ENCODE measurements at regions not wholly inside any gene's neighbourhood (a gene's known extent, or its start where the extent isn't known, plus 50 kb on each side); places are given as distances from the start of the nearest gene placed in this dataset.

DNA sequence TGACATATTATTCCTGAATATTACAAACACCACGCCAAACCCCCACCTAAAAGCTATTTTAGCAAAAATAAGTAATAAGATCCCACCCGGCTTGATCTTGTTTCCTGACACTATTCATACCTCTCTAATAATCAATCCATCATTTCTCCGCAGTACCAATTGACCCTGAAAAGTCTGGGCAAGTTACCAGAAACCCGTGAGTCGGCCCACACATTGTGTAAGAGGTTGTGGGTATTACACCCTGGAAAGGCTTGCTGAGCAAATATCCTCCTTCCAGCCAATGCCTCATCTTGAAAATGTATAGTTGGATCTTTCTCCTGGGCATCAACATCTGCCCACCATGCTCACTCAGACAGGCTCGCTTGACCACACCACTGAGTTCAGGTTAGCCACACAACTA is 451.0 kb downstream of the TTLL7 start:
- Histone ChIP-seq H3K27ac (replicated peaks in 1 of 4) (no peak overlapping the region), H3K4me1 (no peaks in the 10 kb centered on the region), H3K9me3 (no peaks in the 10 kb centered on the region), H3K27me3 (no peaks in the 10 kb centered on the region), H3K4me3 (no peak overlapping the region), H3K36me3 (no peaks in the 10 kb centered on the region)
- intact Hi-C loops (cut with DNase I): no loop called here
- TF ChIP-seq POLR2A (IDR thresholded peaks at IDR 0.05; ENCODE audit: low read depth) (no peak), EP300 (IDR thresholded peaks at IDR 0.05) (no peak), POLR2AphosphoS5 (IDR thresholded peaks at IDR 0.05) (no peak)
- TF ChIP-seq, protein P1, sequence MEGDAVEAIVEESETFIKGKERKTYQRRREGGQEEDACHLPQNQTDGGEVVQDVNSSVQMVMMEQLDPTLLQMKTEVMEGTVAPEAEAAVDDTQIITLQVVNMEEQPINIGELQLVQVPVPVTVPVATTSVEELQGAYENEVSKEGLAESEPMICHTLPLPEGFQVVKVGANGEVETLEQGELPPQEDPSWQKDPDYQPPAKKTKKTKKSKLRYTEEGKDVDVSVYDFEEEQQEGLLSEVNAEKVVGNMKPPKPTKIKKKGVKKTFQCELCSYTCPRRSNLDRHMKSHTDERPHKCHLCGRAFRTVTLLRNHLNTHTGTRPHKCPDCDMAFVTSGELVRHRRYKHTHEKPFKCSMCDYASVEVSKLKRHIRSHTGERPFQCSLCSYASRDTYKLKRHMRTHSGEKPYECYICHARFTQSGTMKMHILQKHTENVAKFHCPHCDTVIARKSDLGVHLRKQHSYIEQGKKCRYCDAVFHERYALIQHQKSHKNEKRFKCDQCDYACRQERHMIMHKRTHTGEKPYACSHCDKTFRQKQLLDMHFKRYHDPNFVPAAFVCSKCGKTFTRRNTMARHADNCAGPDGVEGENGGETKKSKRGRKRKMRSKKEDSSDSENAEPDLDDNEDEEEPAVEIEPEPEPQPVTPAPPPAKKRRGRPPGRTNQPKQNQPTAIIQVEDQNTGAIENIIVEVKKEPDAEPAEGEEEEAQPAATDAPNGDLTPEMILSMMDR (IDR thresholded peaks at IDR 0.05): no peak
- DNase-seq (ENCODE audit: extremely low spot score): no peak
- 87% methylated on average over 6 of the region's 6 CpGs for WGBS

DNA sequence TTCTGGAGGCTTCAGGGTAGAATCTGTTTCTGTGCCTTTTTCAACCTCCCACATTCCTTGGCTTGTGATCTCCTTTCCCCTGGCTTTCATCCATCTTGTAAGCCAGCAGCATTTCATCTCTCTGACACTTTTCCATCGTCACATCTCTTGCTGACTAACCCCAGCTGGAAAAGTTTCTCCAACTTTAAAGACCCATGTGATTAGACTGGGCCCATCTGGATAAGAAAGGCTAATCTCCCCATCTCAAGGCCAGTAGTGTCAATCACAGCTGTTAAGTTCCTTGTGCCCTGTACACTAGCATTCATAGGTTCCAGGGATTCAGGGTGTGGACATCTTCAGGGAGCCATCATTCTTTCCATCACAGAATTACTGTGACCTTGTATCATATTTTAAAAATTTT is 452.1 kb downstream of the TTLL7 start:
- Histone ChIP-seq H3K36me3 (no peaks in the 10 kb centered on the region), H3K4me1 (no peaks in the 10 kb centered on the region), H3K27me3 (no peaks in the 10 kb centered on the region), H3K4me3 (no peak overlapping the region), H3K9me3 (no peaks in the 10 kb centered on the region), H3K27ac (replicated peaks in 1 of 4) (no peak overlapping the region)
- intact Hi-C loops (cut with DNase I): no loop called here
- 8% methylated on average over 1 of the region's 1 CpG for WGBS
- DNase-seq (ENCODE audit: extremely low spot score): no peak
- no peak for TF ChIP-seq POLR2A (IDR thresholded peaks at IDR 0.05; ENCODE audit: low read depth)
- TF ChIP-seq EP300 (IDR thresholded peaks at IDR 0.05): no peak
- TF ChIP-seq, protein P1 (IDR thresholded peaks at IDR 0.05): no peak
- TF ChIP-seq POLR2AphosphoS5 (IDR thresholded peaks at IDR 0.05): peak in 1 of 2 donors; percentile 40

DNA sequence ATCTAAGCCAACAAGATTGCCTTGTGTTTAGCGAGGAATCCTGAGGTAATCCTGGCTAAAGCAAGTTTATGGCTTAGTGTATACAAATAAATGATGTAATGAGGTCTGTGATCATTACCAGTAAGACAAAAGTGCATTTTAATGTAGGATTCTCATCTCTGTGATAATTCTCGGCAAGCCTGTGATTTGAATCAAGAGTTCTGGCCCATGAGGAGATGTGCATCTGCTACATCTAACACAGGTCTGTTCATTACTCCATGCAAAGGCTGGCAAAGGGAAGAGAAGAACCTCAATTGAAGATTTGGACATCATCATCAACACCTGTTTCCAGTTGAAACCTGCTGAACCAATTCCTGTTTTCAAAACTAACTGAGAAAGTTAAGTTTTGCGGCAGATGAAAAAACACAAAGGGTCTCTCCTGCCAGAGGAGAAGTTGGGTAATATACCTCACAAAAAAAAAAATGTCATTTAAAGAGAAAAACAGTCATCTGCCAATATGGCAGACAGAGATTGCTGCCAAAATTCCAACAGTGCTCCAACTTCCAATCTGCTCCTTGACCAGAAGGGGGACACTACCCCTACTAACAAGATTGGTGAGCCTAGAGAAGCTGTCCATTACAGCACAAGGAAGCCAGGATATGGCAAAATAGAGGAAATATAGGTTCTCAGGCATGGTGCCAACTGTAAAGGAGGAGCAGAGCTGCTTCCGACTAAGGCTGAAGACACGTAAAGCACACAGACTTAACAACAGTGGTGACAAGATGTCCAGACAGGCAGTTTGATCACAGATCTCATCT is 453.7 kb downstream of the TTLL7 start:
- TF ChIP-seq, protein P1 (IDR thresholded peaks at IDR 0.05): no peak
- no peaks in the 10 kb centered on the region for H3K9me3 ChIP-seq
- H3K36me3 ChIP-seq: no peaks in the 10 kb centered on the region
- H3K27ac ChIP-seq (replicated peaks in 1 of 4): no peak overlapping the region
- H3K4me1 ChIP-seq: no peaks in the 10 kb centered on the region
- H3K4me3 ChIP-seq: no peak overlapping the region
- WGBS: 69% methylated on average over 5 of the region's 5 CpGs
- no peaks in the 10 kb centered on the region for H3K27me3 ChIP-seq
- intact Hi-C loops (cut with DNase I): no loop called here
- no peak for DNase-seq (ENCODE audit: extremely low spot score)

DNA sequence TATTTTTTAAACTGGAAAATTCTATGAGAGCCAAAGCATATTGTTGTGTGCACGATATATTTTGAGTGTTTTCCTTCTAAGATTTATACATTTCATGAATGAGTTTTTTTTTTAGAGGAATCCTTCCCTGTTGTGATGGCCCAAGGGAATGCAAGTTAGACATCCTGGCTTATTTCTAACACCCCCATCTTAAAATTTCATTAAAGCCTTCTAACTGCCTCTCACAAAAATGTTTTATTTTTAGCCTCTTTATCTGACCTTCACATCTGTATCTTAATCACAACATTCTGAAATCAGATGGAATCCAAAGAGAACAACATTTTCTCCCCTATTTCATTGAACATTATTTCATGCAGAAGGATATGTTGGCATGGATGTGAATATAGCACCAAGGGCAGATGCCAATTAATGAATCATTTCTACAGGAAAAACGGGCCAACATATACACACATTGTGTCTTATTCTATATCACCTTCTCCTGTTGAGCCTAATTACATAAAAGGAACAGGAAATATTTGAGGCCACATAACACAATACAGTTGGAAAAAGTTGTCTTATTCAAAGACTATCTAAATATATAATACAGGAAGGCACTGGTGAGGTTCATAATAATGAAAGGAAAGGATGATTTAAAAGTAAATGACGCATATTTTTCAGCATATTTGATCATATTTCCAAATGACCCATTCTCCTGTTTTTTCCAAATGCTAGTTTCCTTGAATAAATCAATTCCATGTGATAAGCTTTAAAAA is 455.5 kb downstream of the TTLL7 start:
- WGBS: 86% methylated on average over 3 of the region's 3 CpGs
- Histone ChIP-seq H3K27me3 (no peaks in the 10 kb centered on the region), H3K27ac (replicated peaks in 1 of 4) (no peak overlapping the region), H3K36me3 (no peaks in the 10 kb centered on the region), H3K4me1 (no peaks in the 10 kb centered on the region), H3K9me3 (no peaks in the 10 kb centered on the region), H3K4me3 (no peak overlapping the region)
- TF ChIP-seq EP300 (IDR thresholded peaks at IDR 0.05) (no peak), POLR2AphosphoS5 (IDR thresholded peaks at IDR 0.05) (no peak), POLR2A (IDR thresholded peaks at IDR 0.05; ENCODE audit: low read depth) (no peak)
- TF ChIP-seq, protein P1 (IDR thresholded peaks at IDR 0.05): no peak
- intact Hi-C loops (cut with DNase I): no loop called here
- DNase-seq (ENCODE audit: extremely low spot score): no peak
